SK-N-MC (cell line): ENCODE measurements at regions not wholly inside any gene's neighbourhood (a gene's known extent, or its start where the extent isn't known, plus 50 kb on each side); places are given as distances from the start of the nearest gene placed in this dataset.

Experiments used
- EZH2 ChIP-seq: fragments of 200-600 bp; sonication (generic); IDR thresholded peaks from one replicate; pipeline ENCODE4 v1.6.1; 2017; ENCODE audit warnings: antibody characterized with exemption
- POLR2AphosphoS5 ChIP-seq: IDR thresholded peaks from 2 replicates; pipeline ENCODE4 v1.6.1; 2012; ENCODE audit warnings: mild to moderate bottlenecking, low read depth, low read length, borderline replicate concordance

DNA sequence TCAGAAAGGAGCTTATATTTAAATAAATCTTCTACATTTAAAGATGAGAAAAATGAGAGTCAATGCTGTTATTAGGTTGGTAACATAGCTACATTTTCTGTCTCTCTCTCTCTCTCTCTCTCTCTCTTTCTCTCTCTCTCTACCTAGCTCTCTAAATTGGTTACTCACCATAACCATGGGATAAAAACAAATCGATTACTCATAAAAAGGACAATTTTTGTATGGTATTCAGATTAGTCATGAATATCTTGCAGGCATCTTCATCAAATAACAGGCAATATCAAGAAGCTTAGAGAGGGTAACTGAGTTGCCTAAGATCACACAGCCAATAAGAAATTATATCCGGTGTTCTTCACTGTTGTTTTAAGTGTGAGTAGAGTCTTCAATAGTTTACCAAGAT lies 81.8 kb upstream of the ALCAM start:
- no peak for TF ChIP-seq POLR2AphosphoS5
- TF ChIP-seq EZH2: no peak
